Heart right ventricle (tissue), 16 donors: ENCODE measurements at regions not wholly inside any gene's neighbourhood (a gene's known extent, or its start where the extent isn't known, plus 50 kb on each side); places are given as distances from the start of the nearest gene placed in this dataset.

Experiments
- ATAC-seq, 8 donors: fragments of 200-7000 bp; cut with Tn5 transposase; one replicate each; pipeline ENCODE4 v1.9.1; 2020; ENCODE audit warnings: mild to moderate bottlenecking in 8 of 8, moderate library complexity in 8 of 8, moderate number of reproducible peaks in 1 of 8
- DNase-seq, 2 donors: peaks; one replicate each; pipeline ENCODE4 v3.0.0-alpha.2; 2020
- H3K27ac ChIP-seq, 10 donors: fragments of 200-600 bp; sonication (generic) in 2 of 10; one replicate each; pipeline versions ENCODE4 v1.5.0 to v1.8.0; 2020 to 2022; ENCODE audit warnings: mild to moderate bottlenecking in 3 of 10
- H3K27me3 ChIP-seq, 7 donors: fragments of 200-600 bp; one replicate each; pipeline ENCODE4 v1.8.0; 2021 to 2022; ENCODE audit warnings: mild to moderate bottlenecking in 2 of 7
- H3K36me3 ChIP-seq, 9 donors: fragments of 200-600 bp; sonication (generic) in 1 of 9; one replicate each; pipeline versions ENCODE4 v1.5.0 to v1.8.0; 2020 to 2022; ENCODE audit warnings: mild to moderate bottlenecking in 2 of 9
- H3K4me1 ChIP-seq, 9 donors: fragments of 200-600 bp; sonication (generic) in 1 of 9; one replicate each; pipeline versions ENCODE4 v1.5.0 to v1.8.0; 2020 to 2022; ENCODE audit warnings: mild to moderate bottlenecking in 4 of 9
- H3K4me3 ChIP-seq, 10 donors: fragments of 200-600 bp; sonication (generic) in 2 of 10; one replicate each; pipeline versions ENCODE4 v1.5.0 to v1.8.0; 2020 to 2022; ENCODE audit warnings: mild to moderate bottlenecking in 7 of 10, moderate library complexity in 2 of 10
- H3K9me3 ChIP-seq, 11 donors: fragments of 200-600 bp in 10 of 11; sonication (generic) in 2 of 11; one replicate each; pipeline versions ENCODE4 v1.5.0 to v1.8.0; 2013 to 2022; ENCODE audit warnings: mild to moderate bottlenecking in 2 of 11, control low read depth in 1 of 11, moderate library complexity in 1 of 11
- WGBS, 2 donors: extraction: QIAGEN DNeasy Blood & Tissue Kit; methylation state at CpG; one replicate each; pipeline ENCODE4 v1.1.7; 2013; ENCODE audit warnings: inconsistent platforms in 1 of 2; 5-methylcytosine and 5-hydroxymethylcytosine counted together
- intact Hi-C, 10 donors: fragments of 100-400 bp; cut with DNase I; formaldehyde crosslinking; loops; one replicate each; pipeline versions ENCODE4 v1.11.1 to v1.14.2; 2022
- TF ChIP-seq, protein P1 (sequence below), 9 donors: fragments of 200-600 bp; sonication (generic) in 2 of 9; IDR thresholded peaks; one replicate each; pipeline versions ENCODE4 v1.5.0 to v1.8.0; 2021 to 2022; ENCODE audit warnings: antibody characterized with exemption in 9 of 9, mild to moderate bottlenecking in 5 of 9, moderate library complexity in 1 of 9
- donor health status: Arrhythmogenic right ventricular cardiomyopathy.
- donor health status: ischemic (EF 13 %, LVEDD 7.1; RV severe dilation, severe dysfunction).
- donor health status: healthy with polysubstance abuse.
- donor health status: DM: no; HTN: yes; CAD: no.
- donor health status: DM: no; HTN: no; CAD: no.
- donor health status: ischemic (EF 25% LVEDD 6.9; RV normal size, moderate dysfunction).
- donor health status: ischemic (EF 25% LVEDD 5.7; RV mildly dilated, moderate dysfunction).
- donor health status: healthy.
- donor health status: DM: yes; HTN: yes; CAD: no.
- donor health status: Ischemic cardiomyopathy.
- donor health status: ischemic (EF 35%, LVEDD 5.7; RV mildly dilated, moderate dysfunction).
- donor health status: nonischemic (EF 11% LVEDD 7.7; RV severe dilation, severe dysfunction).
- donor health status: DM: yes; HTN: yes; CAD: no.
- donor health status: PGD.
- donor health status: ischemic (EF 29% LVEDD 5.4; RV normal size, mild dysfunction).
- donor health status: nonischemic (EF 23%, LVEDD 6.1; RV moderate dilation, normal function).

DNA sequence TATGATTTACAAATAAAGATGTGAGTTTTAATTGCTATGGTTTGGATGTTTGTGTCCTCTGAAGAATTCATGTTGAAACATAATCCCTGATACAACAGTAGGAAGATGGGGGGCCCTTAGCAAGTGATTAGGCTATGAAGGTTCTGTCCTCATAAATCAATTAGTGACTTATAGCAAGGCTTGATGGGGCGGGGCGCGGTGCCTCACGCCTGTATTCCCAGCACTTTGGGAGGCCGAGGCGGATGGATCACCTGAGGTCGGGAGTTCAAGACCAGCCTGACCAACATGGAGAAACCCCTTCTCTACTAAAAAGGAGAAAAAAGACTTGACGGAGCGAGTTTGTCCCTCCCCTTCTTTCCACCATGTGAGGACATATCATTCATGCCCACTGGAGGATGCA is 2486.5 kb upstream of the PCDH20 start:
- TF ChIP-seq, protein P1, sequence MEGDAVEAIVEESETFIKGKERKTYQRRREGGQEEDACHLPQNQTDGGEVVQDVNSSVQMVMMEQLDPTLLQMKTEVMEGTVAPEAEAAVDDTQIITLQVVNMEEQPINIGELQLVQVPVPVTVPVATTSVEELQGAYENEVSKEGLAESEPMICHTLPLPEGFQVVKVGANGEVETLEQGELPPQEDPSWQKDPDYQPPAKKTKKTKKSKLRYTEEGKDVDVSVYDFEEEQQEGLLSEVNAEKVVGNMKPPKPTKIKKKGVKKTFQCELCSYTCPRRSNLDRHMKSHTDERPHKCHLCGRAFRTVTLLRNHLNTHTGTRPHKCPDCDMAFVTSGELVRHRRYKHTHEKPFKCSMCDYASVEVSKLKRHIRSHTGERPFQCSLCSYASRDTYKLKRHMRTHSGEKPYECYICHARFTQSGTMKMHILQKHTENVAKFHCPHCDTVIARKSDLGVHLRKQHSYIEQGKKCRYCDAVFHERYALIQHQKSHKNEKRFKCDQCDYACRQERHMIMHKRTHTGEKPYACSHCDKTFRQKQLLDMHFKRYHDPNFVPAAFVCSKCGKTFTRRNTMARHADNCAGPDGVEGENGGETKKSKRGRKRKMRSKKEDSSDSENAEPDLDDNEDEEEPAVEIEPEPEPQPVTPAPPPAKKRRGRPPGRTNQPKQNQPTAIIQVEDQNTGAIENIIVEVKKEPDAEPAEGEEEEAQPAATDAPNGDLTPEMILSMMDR (IDR thresholded peaks at IDR 0.05): no peak
- Histone ChIP-seq H3K27me3 (no peaks in the 10 kb centered on the region), H3K9me3 (peaks cover 0 to 11% (median 0%) of the 10 kb centered on the region in 11 donors), H3K27ac (no peak overlapping the region), H3K4me1 (no peaks in the 10 kb centered on the region), H3K36me3 (no peaks in the 10 kb centered on the region), H3K4me3 (no peak overlapping the region)
- intact Hi-C loops: no loop called here
- ATAC-seq (no peak), DNase-seq (no peak)
- 91% methylated on average over 9 of the region's 9 CpGs for WGBS, 2 donors

DNA sequence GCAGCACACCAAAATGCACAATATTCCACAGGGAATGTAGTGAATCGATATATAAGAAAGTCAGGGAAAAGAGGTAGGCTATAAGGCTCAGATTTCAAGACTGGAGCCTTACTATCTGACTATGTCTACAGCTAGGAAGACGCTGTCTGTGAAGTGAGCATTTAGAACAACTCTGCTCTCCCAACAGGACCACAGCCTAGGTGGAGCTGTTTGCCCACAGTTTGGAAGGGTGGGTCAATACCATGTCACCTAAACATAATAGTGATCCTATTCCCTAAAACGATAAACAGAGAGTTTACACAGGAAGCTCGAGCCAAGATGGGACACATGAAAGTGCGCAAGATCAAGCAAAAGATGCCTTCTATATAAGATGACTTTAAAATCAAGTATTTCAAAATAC is 2486.0 kb upstream of the PCDH20 start:
- Histone ChIP-seq H3K4me1 (no peaks in the 10 kb centered on the region), H3K36me3 (no peaks in the 10 kb centered on the region), H3K9me3 (peaks cover 0 to 8% (median 0%) of the 10 kb centered on the region in 11 donors), H3K4me3 (no peak overlapping the region), H3K27ac (no peak overlapping the region), H3K27me3 (no peaks in the 10 kb centered on the region)
- intact Hi-C loops: no loop called here
- TF ChIP-seq, protein P1 (IDR thresholded peaks at IDR 0.05): no peak
- no peak for DNase-seq
- WGBS, 2 donors: 90% methylated on average over 5 of the region's 5 CpGs
- no peak for ATAC-seq

DNA sequence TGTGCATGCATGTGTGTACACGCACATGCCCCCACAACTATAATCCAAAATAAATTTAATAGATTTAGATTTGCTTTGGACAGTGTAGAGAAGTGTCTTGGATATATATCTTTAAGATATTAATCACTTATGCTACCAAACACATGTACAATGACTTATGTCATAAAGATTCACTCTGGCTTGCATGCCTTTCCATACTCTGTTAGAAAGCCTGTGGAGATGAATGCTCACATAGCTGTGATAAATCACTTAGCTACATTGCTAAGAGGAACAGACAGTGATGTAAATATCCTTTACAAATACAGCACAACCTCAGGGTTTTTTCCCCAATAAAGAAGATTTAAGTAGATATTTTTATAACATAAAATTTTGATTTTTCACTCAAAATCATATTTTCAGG is 2484.8 kb upstream of the PCDH20 start:
- no peak for DNase-seq
- Histone ChIP-seq H3K4me1 (no peaks in the 10 kb centered on the region), H3K36me3 (no peaks in the 10 kb centered on the region), H3K9me3 (peaks cover 0 to 8% (median 0%) of the 10 kb centered on the region in 11 donors), H3K4me3 (no peak overlapping the region), H3K27me3 (no peaks in the 10 kb centered on the region), H3K27ac (no peak overlapping the region)
- 92 to 94% methylated on average over 1 of the region's 1 CpG for WGBS, 2 donors
- intact Hi-C loops: no loop called here
- TF ChIP-seq, protein P1 (IDR thresholded peaks at IDR 0.05): no peak
- ATAC-seq: no peak

DNA sequence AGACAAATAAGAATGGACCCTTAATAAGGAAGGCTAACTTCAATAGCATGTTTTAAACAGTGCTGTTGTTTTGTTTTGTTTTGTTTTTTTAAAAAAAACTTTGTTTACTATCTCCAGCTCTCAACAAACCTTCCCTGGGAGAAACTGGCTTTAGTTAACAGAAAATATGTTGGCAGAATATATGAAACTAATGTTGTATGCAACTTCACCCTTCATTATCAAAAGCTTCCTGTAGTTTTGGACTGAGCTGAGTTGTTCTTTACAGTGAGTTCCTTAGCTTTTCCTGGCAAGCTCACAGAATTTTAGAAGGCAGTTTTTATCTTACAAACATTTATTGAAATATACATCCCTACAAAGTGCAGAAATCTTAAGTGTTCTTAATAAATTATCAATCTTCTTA is 2480.7 kb upstream of the PCDH20 start:
- H3K27me3 ChIP-seq: no peaks in the 10 kb centered on the region
- ATAC-seq (no peak), DNase-seq (no peak)
- no peak overlapping the region for H3K27ac ChIP-seq
- intact Hi-C loops: no loop called here
- H3K9me3 ChIP-seq: no peaks in the 10 kb centered on the region
- TF ChIP-seq, protein P1 (IDR thresholded peaks at IDR 0.05): no peak
- no peaks in the 10 kb centered on the region for H3K4me1 ChIP-seq
- H3K4me3 ChIP-seq: no peak overlapping the region
- H3K36me3 ChIP-seq: no peaks in the 10 kb centered on the region

DNA sequence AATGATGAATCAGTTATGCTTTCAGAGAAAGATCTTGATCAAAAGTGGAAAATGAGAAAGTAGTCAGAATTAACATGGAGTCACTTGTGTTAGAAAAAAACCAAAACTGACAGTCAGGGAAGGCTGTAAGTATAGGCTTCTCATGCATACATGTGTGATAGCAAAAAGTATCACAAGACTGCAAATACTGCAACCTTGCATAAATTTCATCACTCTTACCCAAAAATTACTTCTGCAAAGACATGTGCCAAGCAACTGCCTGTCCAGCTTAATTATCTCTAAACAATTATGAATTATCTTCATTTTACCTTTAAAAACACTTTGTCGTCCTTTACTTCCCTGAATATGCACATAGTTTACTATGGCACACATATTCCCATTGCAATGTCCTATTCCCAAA is 2466.4 kb upstream of the PCDH20 start:
- H3K4me3 ChIP-seq: no peak overlapping the region
- no peak for DNase-seq
- WGBS, 2 donors: 72 to 86% methylated on average over 1 of the region's 1 CpG
- intact Hi-C loops: no loop called here
- no peak overlapping the region for H3K27ac ChIP-seq
- no peak for ATAC-seq
- no peaks in the 10 kb centered on the region for H3K27me3 ChIP-seq
- TF ChIP-seq, protein P1 (IDR thresholded peaks at IDR 0.05): no peak
- peaks cover 0 to 48% (median 0%) of the 10 kb centered on the region in 11 donors for H3K9me3 ChIP-seq
- no peaks in the 10 kb centered on the region for H3K36me3 ChIP-seq
- H3K4me1 ChIP-seq: no peaks in the 10 kb centered on the region
